Dendritic cell treated with granulocyte-macrophage colony-stimulating factor and Interleukin-4, amounts not matched to agents 40 ng/mL and 50 ng/mL, for 4 days (primary cell): ENCODE measurements at regions not wholly inside any gene's neighbourhood (a gene's known extent, or its start where the extent isn't known, plus 50 kb on each side); places are given as distances from the start of the nearest gene placed in this dataset.

ENCODE experiments used
- H3K27ac Mint-ChIP-seq: one replicate; pipeline ENCODE4 v1.8.0; 2022; ENCODE audit warnings: mild to moderate bottlenecking, mixed read lengths
- H3K27me3 Mint-ChIP-seq: one replicate; pipeline ENCODE4 v1.8.0; 2022; ENCODE audit warnings: mild to moderate bottlenecking, mixed read lengths
- H3K36me3 Mint-ChIP-seq: one replicate; pipeline ENCODE4 v1.8.0; 2022; ENCODE audit warnings: low read depth, mixed read lengths
- H3K4me1 Mint-ChIP-seq: one replicate; pipeline ENCODE4 v1.8.0; 2022; ENCODE audit warnings: low read depth, mixed read lengths
- H3K4me3 Mint-ChIP-seq: one replicate; pipeline ENCODE4 v1.8.0; 2022; ENCODE audit warnings: mild to moderate bottlenecking, moderate library complexity, mixed read lengths
- H3K9me3 Mint-ChIP-seq: one replicate; pipeline ENCODE4 v1.8.0; 2022; ENCODE audit warnings: mixed read lengths
- intact Hi-C: fragments of 100-400 bp; cut with micrococcal nuclease; formaldehyde crosslinking; loops from one replicate; pipeline ENCODE4 v1.15.0; 2022

DNA sequence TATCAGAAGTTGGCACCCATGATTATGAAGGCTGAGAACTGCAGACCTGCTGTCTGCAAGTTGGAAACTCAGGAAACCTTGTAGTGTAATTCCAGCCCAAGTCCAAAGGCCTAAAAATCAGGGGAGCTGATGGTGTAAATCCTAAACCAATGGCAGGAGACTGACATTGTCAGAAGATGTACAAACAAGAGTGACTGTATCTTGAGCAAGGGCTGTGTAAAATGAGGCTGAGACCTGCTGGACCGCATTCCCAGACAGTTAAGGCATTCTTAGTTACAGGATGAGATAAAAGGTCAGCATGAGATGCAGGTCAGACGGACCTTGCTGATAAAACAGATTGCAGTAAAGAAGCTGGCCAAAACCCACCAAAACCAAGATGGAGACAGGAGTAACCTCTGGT lies 147.7 kb downstream of the COG6 start:
- no peaks in the 10 kb centered on the region for H3K36me3 Mint-ChIP-seq
- no peak overlapping the region for H3K27ac Mint-ChIP-seq
- H3K4me3 Mint-ChIP-seq = no peak overlapping the region
- intact Hi-C loops = no loop called here
- peaks cover 16% of the 10 kb centered on the region for H3K9me3 Mint-ChIP-seq
- H3K4me1 Mint-ChIP-seq = peaks cover 11% of the 10 kb centered on the region
- no peaks in the 10 kb centered on the region for H3K27me3 Mint-ChIP-seq

DNA sequence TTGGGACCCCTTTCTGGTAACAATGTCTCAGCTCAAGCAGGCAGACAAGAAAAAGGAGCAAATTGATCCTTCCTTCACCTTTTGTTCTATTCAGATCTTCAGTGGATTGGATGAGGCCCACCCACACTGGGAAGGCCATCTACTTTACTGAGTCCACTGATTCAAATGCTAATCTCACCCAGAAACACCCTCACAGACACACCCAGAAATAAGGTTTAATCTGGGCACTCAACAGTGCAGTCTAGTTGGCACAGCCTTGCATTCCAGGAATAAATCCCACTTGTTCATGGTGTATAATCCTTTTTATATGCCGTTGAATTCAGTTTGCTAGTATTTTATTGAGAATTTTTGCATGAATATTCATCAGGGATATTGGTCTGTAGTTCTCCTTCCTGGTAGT lies 148.4 kb downstream of the COG6 start:
- Mint-ChIP-seq H3K27ac (no peak overlapping the region), H3K4me3 (no peak overlapping the region), H3K9me3 (peaks cover 16% of the 10 kb centered on the region), H3K4me1 (peaks cover 11% of the 10 kb centered on the region), H3K36me3 (no peaks in the 10 kb centered on the region), H3K27me3 (no peaks in the 10 kb centered on the region)
- intact Hi-C loops = no loop called here

DNA sequence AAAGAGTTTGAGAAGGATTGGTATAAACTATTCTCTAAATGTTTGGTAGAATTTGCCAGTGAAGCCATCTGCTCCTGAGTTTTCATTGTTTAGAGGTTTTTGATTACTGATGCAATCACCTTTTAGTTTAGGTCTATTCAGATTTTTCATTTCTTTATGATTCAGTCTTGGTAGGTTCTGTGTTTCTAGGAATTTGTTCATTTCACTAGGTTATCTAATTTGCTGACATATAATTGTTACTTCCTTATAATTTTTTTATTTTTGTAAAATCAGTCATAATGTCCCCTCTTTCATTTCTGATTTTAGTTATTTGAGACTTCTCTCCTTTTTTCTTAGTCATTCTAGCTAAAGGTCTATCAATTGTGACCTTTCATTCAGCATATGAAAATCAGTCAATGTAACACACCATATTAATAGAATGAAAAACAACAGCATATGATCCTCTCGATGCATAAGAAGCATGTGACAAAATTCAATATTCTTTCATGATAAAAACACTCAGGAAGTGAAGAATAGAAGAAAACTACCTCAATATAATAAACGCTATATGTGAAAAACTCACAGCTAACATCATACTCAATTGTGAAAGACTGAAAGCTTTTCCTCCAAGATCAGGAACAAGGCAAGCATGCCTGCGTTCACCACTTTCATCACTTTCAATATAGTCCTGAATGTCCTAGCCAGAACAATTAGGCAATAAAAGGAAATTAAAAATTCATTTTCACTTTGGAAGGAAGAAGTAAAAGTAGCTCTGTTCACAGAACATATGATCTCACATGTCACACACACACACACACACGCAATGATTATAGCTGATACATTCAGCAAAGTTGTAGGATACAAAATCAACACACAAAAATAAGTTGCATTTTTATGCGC lies 149.1 kb downstream of the COG6 start:
- Mint-ChIP-seq H3K27me3 (no peaks in the 10 kb centered on the region), H3K36me3 (no peaks in the 10 kb centered on the region), H3K4me1 (peaks cover 11% of the 10 kb centered on the region), H3K9me3 (peaks cover 16% of the 10 kb centered on the region), H3K4me3 (no peak overlapping the region), H3K27ac (no peak overlapping the region)
- intact Hi-C loops = no loop called here

DNA sequence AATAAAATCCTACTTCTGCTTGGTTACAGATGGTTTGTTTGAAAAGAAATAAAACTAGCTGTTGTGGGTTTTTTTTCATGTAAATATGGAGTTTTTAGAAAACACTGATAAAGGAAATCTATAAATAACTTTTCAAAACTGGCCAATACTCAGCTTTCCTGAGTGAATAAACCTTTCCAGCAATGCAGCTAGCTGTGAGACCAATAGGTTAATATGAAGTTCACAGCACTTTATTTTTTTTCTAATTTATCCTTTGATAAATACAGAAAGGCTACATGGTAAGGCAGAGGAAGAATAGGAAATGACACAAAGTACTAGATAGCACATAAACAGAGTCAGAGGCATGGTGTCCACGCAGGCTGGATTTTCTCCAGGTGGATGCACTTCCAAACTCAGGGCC lies 154.0 kb downstream of the COG6 start:
- H3K4me3 Mint-ChIP-seq = no peak overlapping the region
- H3K4me1 Mint-ChIP-seq = peaks cover 10% of the 10 kb centered on the region
- H3K36me3 Mint-ChIP-seq = no peaks in the 10 kb centered on the region
- no peak overlapping the region for H3K27ac Mint-ChIP-seq
- H3K9me3 Mint-ChIP-seq = no peaks in the 10 kb centered on the region
- peaks cover 2% of the 10 kb centered on the region for H3K27me3 Mint-ChIP-seq
- intact Hi-C loops = no loop called here

DNA sequence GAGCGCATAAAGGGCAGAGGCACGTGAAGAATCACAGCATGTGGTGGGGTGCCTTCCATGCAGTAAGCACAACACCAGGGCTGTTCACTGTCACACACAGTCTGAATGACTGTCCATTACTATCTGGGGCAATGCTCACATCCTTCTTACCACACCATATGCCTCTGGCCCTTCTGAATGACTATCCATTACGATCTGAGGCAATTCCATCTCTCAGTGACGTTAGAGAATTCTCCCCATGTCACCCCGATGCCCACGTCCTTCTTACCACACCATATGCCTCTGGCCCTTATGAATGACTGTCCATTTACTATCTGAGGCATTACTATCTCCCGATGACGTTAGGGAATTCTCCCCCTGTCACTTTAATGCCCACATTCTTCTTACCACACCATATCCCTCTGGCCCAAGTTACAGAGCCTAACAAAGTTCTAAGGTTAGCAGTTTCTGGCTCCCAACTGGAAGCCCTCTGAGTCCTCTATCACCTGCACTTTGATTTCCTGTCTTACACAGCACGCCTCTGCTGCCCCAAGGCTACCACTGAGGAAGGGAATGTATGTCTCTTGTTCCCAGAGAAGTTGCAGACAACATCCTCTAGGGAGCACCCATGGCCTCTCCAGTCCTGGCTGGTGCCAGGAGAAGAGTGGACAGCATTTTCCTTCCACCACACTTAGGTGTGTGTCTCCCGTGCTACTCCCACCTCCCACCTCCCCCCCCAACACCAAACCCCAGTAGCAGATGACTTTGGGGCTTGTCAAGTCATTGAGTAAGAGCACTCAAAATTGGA lies 154.8 kb downstream of the COG6 start:
- Mint-ChIP-seq H3K27me3 (peaks cover 2% of the 10 kb centered on the region), H3K4me3 (no peak overlapping the region), H3K9me3 (no peaks in the 10 kb centered on the region), H3K27ac (no peak overlapping the region), H3K4me1 (peaks cover 8% of the 10 kb centered on the region), H3K36me3 (no peaks in the 10 kb centered on the region)
- intact Hi-C loops = no loop called here

DNA sequence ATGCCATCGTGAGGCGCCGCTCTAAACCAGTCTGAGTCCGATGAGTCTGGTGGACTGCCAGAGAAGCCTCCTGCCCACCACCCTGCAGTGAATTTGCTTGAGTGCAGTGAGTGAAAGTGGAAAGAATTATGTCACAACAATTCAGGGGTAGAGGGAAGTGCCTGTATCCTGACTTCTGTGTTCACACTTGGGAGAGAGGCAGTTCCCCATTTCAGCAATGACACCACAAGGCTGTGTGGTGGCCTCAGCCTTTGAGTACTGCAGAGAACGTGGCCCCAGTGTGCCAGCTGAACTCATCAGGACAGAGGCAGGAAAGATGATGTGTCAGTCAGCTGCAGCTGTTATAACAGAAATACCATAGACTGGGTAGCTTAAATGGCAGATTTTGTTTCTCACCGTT lies 155.6 kb downstream of the COG6 start:
- H3K36me3 Mint-ChIP-seq = no peaks in the 10 kb centered on the region
- intact Hi-C loops = no loop called here
- peaks cover 2% of the 10 kb centered on the region for H3K27me3 Mint-ChIP-seq
- H3K4me3 Mint-ChIP-seq = no peak overlapping the region
- no peaks in the 10 kb centered on the region for H3K9me3 Mint-ChIP-seq
- H3K4me1 Mint-ChIP-seq = peaks cover 8% of the 10 kb centered on the region
- peak overlapping the region; percentile 16 for H3K27ac Mint-ChIP-seq

DNA sequence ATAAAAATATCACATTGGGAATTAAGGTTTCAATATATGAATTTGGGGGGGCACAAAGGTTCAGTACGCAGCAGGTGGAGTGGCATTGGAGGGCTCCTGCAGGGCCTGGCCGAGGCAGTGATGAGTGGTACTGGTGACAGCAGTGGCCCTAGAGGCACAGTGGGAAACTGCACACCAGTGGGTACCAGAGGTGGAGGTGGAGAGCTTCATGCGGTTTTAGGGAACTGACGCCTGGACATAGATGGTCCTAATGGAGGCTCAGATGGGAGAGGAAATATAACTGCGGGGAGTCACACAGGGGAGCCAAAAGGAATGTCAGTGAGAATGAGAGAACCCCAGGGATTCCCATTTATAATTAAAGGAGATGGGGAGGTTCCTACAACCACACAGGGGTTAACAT lies 156.2 kb downstream of the COG6 start:
- Mint-ChIP-seq H3K4me1 (peaks cover 8% of the 10 kb centered on the region), H3K9me3 (no peaks in the 10 kb centered on the region), H3K27me3 (peaks cover 2% of the 10 kb centered on the region), H3K4me3 (no peak overlapping the region), H3K27ac (no peak overlapping the region), H3K36me3 (no peaks in the 10 kb centered on the region)
- intact Hi-C loops = no loop called here

DNA sequence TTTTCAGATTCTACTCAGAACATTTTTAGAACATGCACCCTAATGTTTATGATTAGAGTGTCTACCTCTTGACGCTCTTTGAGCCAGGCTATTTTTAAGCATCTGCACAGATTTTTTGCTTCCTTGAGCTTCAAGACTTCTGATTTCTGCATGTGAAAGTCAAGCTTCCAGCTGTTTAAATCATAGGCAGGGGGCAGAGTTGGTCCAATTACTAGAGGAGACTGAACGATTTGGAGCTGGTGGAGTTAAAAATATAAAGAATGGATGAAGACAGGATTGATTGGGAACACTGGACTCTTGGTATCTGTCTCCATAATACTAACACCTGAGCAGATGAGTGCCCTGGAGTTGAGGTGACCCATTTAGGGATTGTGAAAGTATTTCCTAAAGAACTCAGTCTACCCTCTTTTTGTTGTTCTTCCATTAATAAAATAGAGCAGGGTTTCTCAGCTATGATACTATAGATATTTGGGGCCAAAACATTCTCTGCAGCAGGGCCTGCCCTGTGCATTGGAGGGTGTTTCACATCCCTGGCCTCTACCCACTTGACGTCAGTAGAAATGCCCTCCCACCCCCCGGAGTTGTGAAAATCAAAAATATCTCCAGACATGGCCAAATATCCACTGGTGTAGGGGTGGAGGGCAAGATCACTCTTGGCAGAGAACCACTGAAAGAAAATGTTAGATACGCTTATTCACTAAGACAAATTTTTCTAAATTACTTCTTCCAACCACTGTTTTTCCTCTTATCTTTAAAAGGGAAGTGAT lies 160.1 kb downstream of the COG6 start:
- H3K27me3 Mint-ChIP-seq = no peaks in the 10 kb centered on the region
- no peaks in the 10 kb centered on the region for H3K9me3 Mint-ChIP-seq
- H3K4me1 Mint-ChIP-seq = peaks cover 8% of the 10 kb centered on the region
- H3K36me3 Mint-ChIP-seq = no peaks in the 10 kb centered on the region
- H3K27ac Mint-ChIP-seq = no peak overlapping the region
- no peak overlapping the region for H3K4me3 Mint-ChIP-seq
- intact Hi-C loops = no loop called here

DNA sequence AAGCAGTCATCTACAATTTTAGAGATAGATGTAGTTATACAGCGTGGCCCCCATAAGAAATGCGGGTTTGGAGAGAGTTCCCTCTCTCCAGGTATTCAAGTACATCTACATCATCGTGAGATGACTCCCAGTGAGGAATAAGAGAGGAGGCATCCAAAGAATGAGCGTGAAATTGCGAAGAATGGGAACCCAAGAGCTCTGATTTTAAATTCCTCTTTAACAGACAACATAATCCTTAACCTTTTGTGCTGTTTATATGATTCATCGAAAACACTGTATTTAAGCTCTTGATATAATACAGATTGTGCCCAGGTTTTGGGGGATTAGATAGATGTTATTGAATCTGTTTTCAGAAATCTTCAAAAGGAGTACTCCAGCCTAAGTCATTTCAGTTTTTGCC lies 161.5 kb downstream of the COG6 start:
- Mint-ChIP-seq H3K4me3 (no peak overlapping the region), H3K9me3 (no peaks in the 10 kb centered on the region), H3K4me1 (no peaks in the 10 kb centered on the region), H3K27me3 (no peaks in the 10 kb centered on the region), H3K36me3 (no peaks in the 10 kb centered on the region), H3K27ac (no peak overlapping the region)
- intact Hi-C loops = no loop called here

DNA sequence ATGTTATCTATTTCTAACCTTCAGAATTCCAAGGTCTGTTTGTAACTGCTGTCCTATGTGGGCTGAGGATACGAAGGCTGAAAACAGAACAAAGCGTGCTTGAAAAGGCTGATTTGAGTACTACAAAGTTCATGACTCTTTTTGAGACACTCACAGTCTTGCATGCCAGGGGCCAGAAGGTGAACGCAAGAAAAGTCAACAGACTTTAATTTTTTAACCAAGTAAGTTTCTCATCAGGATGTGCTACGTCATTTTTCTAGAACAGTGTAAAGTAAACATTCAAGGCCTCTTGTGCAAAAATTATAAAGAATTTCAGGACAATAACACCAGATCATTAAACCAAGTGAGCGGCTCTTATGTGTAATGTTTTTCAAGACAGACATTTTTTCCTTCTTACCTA lies 163.5 kb downstream of the COG6 start:
- Mint-ChIP-seq H3K27ac (no peak overlapping the region), H3K27me3 (no peaks in the 10 kb centered on the region), H3K9me3 (no peaks in the 10 kb centered on the region), H3K4me1 (no peaks in the 10 kb centered on the region), H3K4me3 (no peak overlapping the region), H3K36me3 (no peaks in the 10 kb centered on the region)
- intact Hi-C loops = no loop called here

DNA sequence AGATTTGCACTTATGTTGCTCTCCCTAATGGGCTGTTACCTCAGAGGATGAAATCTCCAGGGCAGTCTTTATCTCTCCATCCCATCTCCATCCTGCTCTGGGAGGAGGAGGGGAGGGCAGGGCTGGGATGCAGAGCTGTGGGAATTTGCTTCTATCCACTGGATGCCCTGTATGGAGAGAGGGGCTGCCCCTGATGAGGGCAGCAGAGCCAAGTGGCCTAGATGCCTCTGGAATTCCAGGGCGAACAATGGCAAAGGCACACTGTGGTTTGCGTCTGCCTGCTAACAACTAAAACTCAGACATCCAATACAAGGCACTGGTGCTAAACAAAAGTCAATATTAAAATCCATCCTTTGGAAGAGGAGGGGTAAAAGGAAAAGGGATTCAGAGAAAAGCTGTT lies 165.1 kb downstream of the COG6 start:
- H3K36me3 Mint-ChIP-seq = no peaks in the 10 kb centered on the region
- no peaks in the 10 kb centered on the region for H3K9me3 Mint-ChIP-seq
- H3K4me3 Mint-ChIP-seq = no peak overlapping the region
- no peaks in the 10 kb centered on the region for H3K27me3 Mint-ChIP-seq
- intact Hi-C loops = no loop called here
- H3K4me1 Mint-ChIP-seq = no peaks in the 10 kb centered on the region
- no peak overlapping the region for H3K27ac Mint-ChIP-seq

DNA sequence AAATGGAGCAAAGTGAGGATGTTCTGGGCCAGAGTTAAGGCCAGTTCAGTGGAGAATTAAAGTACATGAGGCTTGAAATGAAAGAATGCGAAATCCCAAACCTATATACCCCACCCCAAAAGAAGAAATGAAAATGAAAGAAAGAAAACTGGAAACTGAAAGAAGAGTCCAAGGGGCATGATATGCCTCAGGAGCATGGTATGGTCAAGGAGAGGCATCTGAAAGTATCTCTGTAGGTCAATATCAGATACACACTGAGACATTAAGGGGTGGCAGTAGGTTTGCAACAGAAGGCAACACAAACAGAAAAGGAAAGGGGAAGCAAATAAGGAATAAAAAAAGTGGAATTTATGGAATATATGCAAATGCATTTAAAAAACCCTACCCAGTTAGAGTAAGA lies 166.5 kb downstream of the COG6 start:
- H3K9me3 Mint-ChIP-seq = no peaks in the 10 kb centered on the region
- H3K4me1 Mint-ChIP-seq = no peaks in the 10 kb centered on the region
- no peak overlapping the region for H3K4me3 Mint-ChIP-seq
- H3K36me3 Mint-ChIP-seq = no peaks in the 10 kb centered on the region
- no peak overlapping the region for H3K27ac Mint-ChIP-seq
- H3K27me3 Mint-ChIP-seq = no peaks in the 10 kb centered on the region
- intact Hi-C loops = no loop called here

DNA sequence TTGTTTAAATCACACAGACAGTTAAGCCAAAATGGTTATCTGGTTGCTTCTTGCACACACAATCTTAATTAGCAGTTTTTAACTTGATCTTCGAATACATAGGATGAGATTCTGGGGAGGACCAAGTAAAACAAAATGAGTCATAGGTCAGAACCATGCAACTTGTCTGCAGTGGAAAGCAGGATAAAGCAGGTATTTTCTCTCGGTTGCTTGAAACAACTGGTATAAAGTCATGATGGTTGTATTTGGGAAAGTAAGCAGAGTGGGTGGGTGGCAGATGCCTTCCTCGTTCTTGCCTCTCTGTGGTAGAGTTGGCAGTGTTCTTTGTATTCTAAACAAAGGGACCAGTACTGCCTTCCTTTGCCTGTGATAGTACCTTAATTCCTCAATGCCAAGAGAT lies 167.0 kb downstream of the COG6 start:
- Mint-ChIP-seq H3K27me3 (no peaks in the 10 kb centered on the region), H3K9me3 (no peaks in the 10 kb centered on the region), H3K27ac (no peak overlapping the region), H3K36me3 (no peaks in the 10 kb centered on the region), H3K4me3 (no peak overlapping the region), H3K4me1 (no peaks in the 10 kb centered on the region)
- intact Hi-C loops = no loop called here

DNA sequence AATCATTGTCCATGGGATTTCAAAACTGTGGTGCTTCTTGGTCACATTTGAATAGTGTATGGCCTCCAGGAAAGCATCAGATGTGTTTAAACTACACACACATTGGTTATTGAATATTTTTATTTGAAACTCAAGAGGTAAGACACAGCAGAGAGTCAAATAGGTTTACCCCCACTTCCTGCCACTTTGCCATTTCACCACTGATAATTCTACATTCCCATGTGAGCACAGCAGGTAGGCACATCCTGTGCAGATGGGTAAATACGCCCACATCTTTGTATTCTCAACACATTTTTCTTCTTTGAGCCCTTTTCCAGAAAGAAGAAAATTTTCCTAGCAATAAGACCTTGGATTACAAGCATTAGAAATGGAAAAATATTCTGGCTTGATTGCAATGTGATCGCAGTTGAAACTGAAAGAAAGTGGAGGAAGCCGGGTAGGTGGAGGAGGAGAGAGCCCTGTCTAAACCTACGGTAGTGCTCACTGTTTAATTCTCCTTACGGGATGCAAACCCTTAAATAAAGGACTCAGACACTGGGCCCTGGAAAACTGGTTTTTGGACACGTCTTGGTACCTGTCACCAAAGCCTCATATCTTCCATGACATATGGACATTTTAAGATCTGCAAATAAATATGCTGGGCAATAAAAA lies 167.7 kb downstream of the COG6 start:
- Mint-ChIP-seq H3K4me1 (no peaks in the 10 kb centered on the region), H3K27ac (no peak overlapping the region), H3K36me3 (no peaks in the 10 kb centered on the region), H3K27me3 (no peaks in the 10 kb centered on the region), H3K9me3 (no peaks in the 10 kb centered on the region), H3K4me3 (no peak overlapping the region)
- intact Hi-C loops = no loop called here
